Chondrocyte (in vitro differentiated cells): ENCODE measurements at regions not wholly inside any gene's neighbourhood (a gene's known extent, or its start where the extent isn't known, plus 50 kb on each side); places are given as distances from the start of the nearest gene placed in this dataset.

Experiments
- DNase-seq: peaks from one replicate; pipeline ENCODE4 v3.0.0; 2021; ENCODE audit warnings: mixed read lengths, low spot score
- H3K27ac Mint-ChIP-seq: one replicate; pipeline ENCODE4 v1.8.0; 2021; ENCODE audit warnings: mild to moderate bottlenecking, moderate library complexity, mixed read lengths; ENCODE audit not compliant: unreplicated experiment
- H3K27me3 Mint-ChIP-seq: 2 replicates; pipeline ENCODE4 v1.8.0; 2021; ENCODE audit warnings: low read depth, mixed read lengths
- H3K36me3 Mint-ChIP-seq: 2 replicates; pipeline ENCODE4 v1.8.0; 2021; ENCODE audit warnings: low read depth, mixed read lengths
- H3K4me1 Mint-ChIP-seq: 2 replicates; pipeline ENCODE4 v1.8.0; 2021; ENCODE audit warnings: low read depth, mild to moderate bottlenecking, mixed read lengths
- H3K4me3 Mint-ChIP-seq: one replicate; pipeline ENCODE4 v1.8.0; 2021; ENCODE audit warnings: mild to moderate bottlenecking, moderate library complexity, mixed read lengths; ENCODE audit not compliant: unreplicated experiment
- H3K9me3 Mint-ChIP-seq: 2 replicates; pipeline ENCODE4 v1.8.0; 2021; ENCODE audit warnings: low read depth, mixed read lengths
- CTCF ChIP-seq: fragments of 200-600 bp; sonication (generic); IDR thresholded peaks from 2 replicates; pipeline ENCODE4 v1.5.0; 2021; ENCODE audit warnings: antibody characterized with exemption, mild to moderate bottlenecking, moderate library complexity

GRCh38 chr11:126114486-126115126 is 51.9 kb upstream of the CDON start:
- Mint-ChIP-seq H3K27me3 (no peaks in the 10 kb centered on the region), H3K4me3 (no peak overlapping the region), H3K4me1 (peaks cover 58% of the 10 kb centered on the region), H3K27ac (peak overlapping the region; percentile 63), H3K9me3 (no peaks in the 10 kb centered on the region), H3K36me3 (no peaks in the 10 kb centered on the region)
- no peak for TF ChIP-seq CTCF
- DNase-seq = no peak

GRCh38 chr11:126113963-126114362 is 51.3 kb upstream of the CDON start:
- Mint-ChIP-seq H3K9me3 (no peaks in the 10 kb centered on the region), H3K27me3 (no peaks in the 10 kb centered on the region), H3K36me3 (no peaks in the 10 kb centered on the region), H3K4me3 (no peak overlapping the region), H3K27ac (peak overlapping the region; percentile 45), H3K4me1 (peaks cover 59% of the 10 kb centered on the region)
- DNase-seq = no peak
- no peak for TF ChIP-seq CTCF

GRCh38 chr11:126113515-126113957 is 50.9 kb upstream of the CDON start:
- peak overlapping the region; percentile 45 for H3K27ac Mint-ChIP-seq
- no peaks in the 10 kb centered on the region for H3K27me3 Mint-ChIP-seq
- no peaks in the 10 kb centered on the region for H3K9me3 Mint-ChIP-seq
- peak; percentile 45 for TF ChIP-seq CTCF
- H3K4me3 Mint-ChIP-seq = no peak overlapping the region
- H3K4me1 Mint-ChIP-seq = peaks cover 59% of the 10 kb centered on the region
- no peaks in the 10 kb centered on the region for H3K36me3 Mint-ChIP-seq
- DNase-seq = no peak

GRCh38 chr11:126113012-126113411 is 50.3 kb upstream of the CDON start:
- Mint-ChIP-seq H3K27ac (peak overlapping the region; percentile 68), H3K4me3 (no peak overlapping the region), H3K4me1 (peaks cover 59% of the 10 kb centered on the region), H3K9me3 (no peaks in the 10 kb centered on the region), H3K27me3 (no peaks in the 10 kb centered on the region), H3K36me3 (no peaks in the 10 kb centered on the region)
- DNase-seq = no peak
- TF ChIP-seq CTCF = no peak

GRCh38 chr11:126112547-126112946 is 49.9 kb upstream of the CDON start:
- peak overlapping the region; percentile 68 for H3K27ac Mint-ChIP-seq
- peaks cover 59% of the 10 kb centered on the region for H3K4me1 Mint-ChIP-seq
- no peak for DNase-seq
- no peak for TF ChIP-seq CTCF
- H3K9me3 Mint-ChIP-seq = no peaks in the 10 kb centered on the region
- H3K4me3 Mint-ChIP-seq = no peak overlapping the region
- no peaks in the 10 kb centered on the region for H3K27me3 Mint-ChIP-seq
- no peaks in the 10 kb centered on the region for H3K36me3 Mint-ChIP-seq
